Heart left ventricle (tissue), 13 donors: ENCODE measurements at regions not wholly inside any gene's neighbourhood (a gene's known extent, or its start where the extent isn't known, plus 50 kb on each side); places are given as distances from the start of the nearest gene placed in this dataset.

Experiments
- POLR2A ChIP-seq, 2 donors: fragments of 450-650 bp; IDR thresholded peaks; one replicate each; pipeline ENCODE4 v1.6.1; 2017; ENCODE audit warnings: antibody characterized with exemption in 2 of 2, mild to moderate bottlenecking in 2 of 2, moderate library complexity in 2 of 2
- TF ChIP-seq, protein P1 (sequence below), 12 donors: fragments of 200-600 bp; sonication (generic) in 4 of 12; IDR thresholded peaks; one replicate each; pipeline versions ENCODE4 v1.5.0 to v1.8.0; 2018 to 2022; ENCODE audit warnings: antibody characterized with exemption in 12 of 12, mild to moderate bottlenecking in 5 of 12
- donor health status: ischemic (EF 13 %, LVEDD 7.1; RV severe dilation, severe dysfunction).
- donor health status: DM: no; HTN: yes; CAD: no.
- donor health status: DM: no; HTN: no; CAD: no.
- donor health status: ischemic (EF 25% LVEDD 6.9; RV normal size, moderate dysfunction).
- donor health status: ischemic (EF 25% LVEDD 5.7; RV mildly dilated, moderate dysfunction).
- donor health status: ischemic (EF 35%, LVEDD 5.7; RV mildly dilated, moderate dysfunction).
- donor health status: nonischemic (EF 11% LVEDD 7.7; RV severe dilation, severe dysfunction).
- donor health status: DM: yes; HTN: yes; CAD: no.
- donor health status: PGD.
- donor health status: ischemic (EF 29% LVEDD 5.4; RV normal size, mild dysfunction).
- donor health status: nonischemic (EF 23%, LVEDD 6.1; RV moderate dilation, normal function).

DNA sequence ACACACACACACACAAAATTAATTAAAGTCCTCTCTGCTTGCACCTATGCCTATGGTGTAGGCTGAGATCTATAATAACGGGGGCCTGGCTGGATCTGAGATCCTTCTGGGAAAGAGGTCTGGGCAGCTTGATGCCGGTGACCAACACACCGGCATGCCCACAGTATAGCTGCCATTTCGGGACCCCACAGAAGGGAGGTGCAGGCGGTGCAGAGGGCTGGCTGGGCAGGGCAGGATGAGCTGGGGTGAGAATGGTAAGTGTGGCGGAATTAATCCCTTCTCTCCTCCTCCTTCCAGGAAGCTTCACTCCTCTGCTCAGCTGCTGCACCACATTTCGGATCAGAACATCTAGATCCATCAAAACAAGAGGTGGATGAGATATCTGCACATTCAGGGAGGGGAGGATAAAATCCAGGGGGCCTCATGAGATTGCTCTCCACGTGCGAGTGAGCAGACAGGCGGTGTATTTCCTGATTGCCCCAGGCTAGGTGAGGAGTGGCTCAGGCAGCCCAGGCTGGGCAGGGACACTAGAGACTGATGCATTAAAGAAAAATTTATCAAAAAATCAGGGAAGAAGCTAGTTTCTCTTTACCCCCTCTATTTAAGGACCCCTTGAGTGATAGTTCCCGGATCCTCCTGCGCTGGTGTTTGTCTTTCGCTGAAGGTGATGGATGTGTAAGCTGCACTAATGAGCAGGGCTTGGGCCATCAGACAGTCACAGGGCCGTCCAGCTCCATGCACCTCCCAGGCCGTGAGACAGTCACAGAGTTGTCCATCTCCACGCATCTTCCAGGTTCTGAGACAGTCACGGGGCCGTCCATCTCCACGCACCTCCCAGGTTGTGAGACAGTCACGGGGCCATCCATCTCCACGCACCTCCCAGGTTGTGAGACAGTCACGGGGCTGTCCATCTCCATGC, 449.9 kb downstream of the PTPRU start:
- TF ChIP-seq, protein P1, sequence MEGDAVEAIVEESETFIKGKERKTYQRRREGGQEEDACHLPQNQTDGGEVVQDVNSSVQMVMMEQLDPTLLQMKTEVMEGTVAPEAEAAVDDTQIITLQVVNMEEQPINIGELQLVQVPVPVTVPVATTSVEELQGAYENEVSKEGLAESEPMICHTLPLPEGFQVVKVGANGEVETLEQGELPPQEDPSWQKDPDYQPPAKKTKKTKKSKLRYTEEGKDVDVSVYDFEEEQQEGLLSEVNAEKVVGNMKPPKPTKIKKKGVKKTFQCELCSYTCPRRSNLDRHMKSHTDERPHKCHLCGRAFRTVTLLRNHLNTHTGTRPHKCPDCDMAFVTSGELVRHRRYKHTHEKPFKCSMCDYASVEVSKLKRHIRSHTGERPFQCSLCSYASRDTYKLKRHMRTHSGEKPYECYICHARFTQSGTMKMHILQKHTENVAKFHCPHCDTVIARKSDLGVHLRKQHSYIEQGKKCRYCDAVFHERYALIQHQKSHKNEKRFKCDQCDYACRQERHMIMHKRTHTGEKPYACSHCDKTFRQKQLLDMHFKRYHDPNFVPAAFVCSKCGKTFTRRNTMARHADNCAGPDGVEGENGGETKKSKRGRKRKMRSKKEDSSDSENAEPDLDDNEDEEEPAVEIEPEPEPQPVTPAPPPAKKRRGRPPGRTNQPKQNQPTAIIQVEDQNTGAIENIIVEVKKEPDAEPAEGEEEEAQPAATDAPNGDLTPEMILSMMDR (IDR thresholded peaks at IDR 0.05) = no peak
- no peak for TF ChIP-seq POLR2A (IDR thresholded peaks at IDR 0.05)
